ENCODE measurements at regions not wholly inside any gene's neighbourhood (a gene's known extent, or its start where the extent isn't known, plus 50 kb on each side); places are given as distances from the start of the nearest gene placed in this dataset.

DNA sequence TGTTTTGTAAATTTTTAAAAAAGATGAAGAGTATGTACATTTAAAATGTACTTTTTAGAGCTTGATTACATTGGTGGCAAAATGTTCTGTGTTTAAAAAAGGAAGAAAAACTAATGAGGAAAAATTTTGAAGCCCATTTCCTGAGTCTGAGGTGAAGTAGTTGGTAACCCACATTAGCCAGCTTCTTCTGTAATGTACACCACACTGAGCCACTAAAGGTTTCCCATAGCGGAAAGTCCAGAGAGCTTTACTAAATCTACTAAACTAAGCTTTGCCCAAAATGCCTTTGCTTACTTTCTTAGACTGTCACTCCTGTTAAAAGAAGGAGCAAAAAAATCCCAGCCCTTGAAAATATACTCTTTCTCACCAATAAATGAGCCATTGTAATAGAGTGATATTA is 804.8 kb upstream of the ZEB2 start:
- no peak for DNase-seq (ENCODE audit: low spot score)

DNA sequence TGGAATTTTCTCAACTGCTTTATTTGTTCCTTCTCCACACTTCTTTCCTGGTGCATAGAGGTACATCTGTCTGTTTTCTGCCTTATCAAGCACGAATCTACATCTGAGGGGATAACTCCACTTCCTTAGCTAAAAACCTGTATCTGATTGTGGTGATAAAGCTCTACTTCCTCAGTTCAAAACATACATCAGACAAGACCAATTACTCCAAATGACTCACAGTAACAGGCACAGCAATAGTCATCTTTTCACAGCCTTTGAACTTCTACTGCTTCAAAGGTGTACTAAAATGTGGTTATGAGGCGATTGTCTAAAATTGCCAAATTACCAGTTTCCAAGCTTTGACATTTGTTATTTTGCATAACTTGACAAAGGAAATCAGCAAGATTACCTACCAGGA is 803.6 kb upstream of the ZEB2 start:
- DNase-seq (ENCODE audit: low spot score) = no peak

DNA sequence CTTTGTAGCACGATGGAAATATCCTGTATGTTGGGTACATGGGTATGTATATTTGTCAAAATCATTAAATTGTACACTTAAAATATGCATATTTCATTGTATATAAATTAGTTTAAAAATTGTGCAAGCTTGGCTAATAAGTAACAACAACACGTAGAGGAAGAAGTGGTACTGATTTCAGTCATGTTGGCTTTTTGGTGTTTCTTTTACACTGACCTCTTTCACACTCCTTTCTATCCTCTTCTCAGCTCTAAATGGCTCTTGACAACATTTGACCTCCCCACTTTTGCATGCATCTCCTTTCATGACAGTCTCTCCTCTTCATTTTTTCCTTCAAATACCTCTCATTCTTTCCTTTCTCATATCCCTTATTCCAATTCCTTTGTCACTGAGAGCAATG is 801.4 kb upstream of the ZEB2 start:
- DNase-seq (ENCODE audit: low spot score) = no peak

DNA sequence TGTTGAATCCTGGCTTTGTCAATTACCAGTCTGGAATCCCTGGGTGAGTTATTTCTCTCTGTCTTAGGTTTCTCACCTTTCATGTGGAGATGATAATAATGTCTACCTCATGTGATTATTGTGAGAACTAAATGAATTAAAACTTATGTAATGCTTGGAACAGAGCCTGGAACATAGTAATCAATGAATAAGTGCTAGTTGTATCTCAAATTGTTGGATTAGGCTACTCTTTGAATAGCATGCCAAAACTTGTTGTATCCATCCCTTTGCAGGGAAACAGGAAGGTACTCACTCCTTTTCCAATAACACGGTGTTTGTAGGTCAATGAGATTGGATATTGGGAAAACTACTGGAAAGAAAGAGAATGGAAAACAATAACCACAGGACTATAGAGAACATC is 796.6 kb upstream of the ZEB2 start:
- DNase-seq (ENCODE audit: low spot score) = no peak

DNA sequence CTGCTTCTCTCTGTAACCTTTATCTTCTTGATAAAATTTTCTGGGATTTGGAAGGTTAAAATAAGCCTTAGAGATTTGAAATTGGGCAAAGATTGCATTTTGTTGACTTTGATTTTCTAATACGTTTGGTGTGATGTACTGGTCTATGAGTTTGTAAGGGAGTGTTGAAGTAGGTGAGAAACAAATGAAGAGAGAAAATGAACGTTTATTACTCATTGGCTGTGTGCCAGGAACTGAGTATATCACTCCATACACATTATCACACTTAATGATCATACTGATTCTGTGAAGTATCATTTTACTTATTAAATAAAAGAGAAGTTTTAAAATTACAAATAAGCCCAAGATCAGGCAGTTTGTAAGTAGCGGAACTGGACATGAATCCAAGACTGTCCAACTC is 795.1 kb upstream of the ZEB2 start:
- DNase-seq (ENCODE audit: low spot score) = no peak

DNA sequence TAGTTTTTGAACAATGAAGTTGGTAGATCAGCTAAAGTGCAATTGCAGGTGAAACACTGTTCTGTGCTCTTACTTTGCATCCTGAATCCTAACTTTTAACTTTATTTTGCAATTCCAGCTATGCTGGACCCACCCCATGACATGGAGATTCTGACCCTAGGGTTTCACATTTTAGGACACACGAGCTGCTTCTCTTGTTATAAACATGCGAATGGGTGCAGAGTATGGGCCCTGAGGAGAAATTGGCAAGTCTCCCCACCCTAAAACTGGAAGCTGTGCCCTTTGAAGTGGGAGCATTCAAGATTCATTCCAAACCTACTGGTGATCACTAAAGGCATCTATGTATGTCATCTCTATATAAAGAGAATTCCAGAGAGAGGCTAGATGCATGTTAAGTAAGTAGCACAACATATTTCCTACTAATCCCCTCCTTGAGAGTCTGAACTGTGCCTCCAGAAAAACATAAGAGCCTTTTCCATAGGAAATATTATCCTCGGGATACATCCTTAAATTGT is 794.3 kb upstream of the ZEB2 start:
- no peak for DNase-seq (ENCODE audit: low spot score)

DNA sequence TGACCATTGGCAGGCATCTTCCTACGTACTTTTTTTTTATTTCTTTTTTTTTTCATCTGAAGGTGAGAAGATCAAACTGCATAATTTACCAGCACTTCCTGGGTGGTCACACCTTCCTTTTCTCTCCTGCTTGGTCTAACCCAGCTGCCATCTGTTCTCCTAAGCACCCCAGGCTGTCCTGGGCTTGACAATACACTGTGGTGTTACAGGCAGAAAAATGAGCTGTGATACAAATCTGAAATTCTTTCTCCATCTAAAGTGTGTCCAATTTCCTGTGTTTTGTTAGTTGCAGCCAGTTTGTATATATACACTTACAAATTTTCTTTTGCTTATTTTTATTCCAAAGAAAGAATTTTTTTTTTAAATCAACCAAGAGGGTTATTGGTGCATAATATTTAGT is 786.0 kb upstream of the ZEB2 start:
- no peak for DNase-seq (ENCODE audit: low spot score)

DNA sequence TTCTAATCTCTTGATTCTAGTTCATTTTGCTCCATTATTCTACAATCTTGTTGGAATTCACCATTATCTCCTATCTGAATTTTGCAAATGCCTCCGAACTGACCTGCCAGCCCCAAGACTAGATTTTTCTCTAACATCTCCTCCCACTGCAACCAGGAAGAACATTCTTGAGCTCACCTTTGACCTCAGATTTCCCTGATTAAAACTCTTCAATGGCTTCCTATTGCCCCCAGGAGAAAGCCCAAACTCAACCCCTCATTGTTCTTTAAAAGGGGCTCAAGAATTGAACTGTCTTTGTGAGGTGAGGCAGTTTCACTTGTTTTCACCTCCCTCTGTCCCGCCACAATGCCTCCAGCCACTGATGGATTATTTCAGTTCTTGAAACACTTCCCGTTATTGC is 784.6 kb upstream of the ZEB2 start:
- DNase-seq (ENCODE audit: low spot score) = no peak

DNA sequence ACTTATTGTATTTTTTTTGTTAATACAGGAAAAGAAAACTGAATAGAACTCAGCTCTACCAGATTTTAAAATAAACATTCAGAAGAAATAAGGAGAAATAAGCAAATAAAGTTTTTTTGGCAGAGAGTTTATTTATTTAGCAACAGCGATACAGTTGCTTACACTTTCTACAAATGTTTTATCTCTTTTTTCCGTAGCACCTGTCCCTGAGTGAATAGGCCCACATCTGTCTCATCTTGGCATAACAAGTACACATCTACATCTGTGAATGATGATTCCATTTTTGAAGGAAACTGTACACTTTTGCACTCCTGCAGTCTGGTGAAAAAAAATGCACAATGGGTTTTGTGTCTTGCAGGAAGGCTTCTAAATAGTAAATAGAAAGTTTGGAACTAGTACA is 783.6 kb upstream of the ZEB2 start:
- DNase-seq (ENCODE audit: low spot score) = no peak

DNA sequence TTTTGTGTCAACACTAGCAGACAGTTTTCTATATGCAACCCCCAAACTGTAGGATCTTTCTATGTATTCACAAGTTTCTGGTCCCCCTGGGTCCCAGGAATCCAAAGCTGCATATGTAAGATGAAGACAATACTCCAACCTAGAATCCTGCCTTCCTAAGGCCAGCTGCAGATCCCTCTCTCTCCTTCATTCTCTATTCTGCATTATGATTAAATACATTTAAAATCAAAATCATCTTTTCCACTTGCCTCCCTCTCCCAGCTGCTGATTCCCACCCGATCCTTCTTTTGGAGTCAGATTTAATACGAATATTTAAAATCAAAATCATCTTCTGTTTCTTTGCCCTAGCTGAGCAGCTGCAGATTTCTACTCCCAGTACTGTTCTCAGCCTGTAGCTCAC is 783.0 kb upstream of the ZEB2 start:
- no peak for DNase-seq (ENCODE audit: low spot score)

DNA sequence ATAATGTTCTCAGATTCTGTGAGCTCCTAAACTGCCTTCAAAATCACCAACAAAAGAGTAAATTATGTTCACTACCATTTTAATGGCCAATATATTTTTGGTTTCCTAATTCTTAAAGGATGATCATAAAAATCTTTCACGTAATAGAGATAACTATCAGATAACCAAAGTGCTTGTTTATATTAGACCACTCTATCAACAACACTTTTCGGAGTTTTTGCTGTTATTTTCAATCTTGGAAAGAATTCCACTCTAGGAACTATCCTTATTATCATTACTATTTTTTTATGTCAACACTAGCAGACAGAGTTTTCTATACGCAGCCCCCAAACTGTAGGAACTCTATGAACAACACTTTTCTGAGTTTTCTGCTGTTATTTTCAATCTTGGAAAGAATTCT is 782.5 kb upstream of the ZEB2 start:
- DNase-seq (ENCODE audit: low spot score) = no peak

DNA sequence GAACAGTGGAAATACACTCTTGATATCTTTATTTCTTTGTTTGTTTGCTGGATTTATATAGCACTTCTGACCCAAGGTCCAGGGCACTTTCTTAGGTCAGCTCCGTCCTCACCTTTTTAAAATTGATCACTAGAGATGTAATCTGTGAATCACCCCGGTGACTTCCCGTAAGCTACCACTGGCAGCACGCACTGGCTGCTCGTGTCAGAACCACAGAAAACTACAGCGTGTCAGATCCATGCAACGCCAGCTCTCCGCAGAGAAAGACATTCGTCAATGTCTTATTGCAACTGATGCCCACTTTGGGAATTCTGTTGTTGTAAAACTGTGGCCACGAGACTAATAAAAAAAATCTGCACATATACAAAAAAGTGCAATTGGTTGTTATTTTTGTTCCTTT is 779.4 kb upstream of the ZEB2 start:
- DNase-seq (ENCODE audit: low spot score) = no peak

DNA sequence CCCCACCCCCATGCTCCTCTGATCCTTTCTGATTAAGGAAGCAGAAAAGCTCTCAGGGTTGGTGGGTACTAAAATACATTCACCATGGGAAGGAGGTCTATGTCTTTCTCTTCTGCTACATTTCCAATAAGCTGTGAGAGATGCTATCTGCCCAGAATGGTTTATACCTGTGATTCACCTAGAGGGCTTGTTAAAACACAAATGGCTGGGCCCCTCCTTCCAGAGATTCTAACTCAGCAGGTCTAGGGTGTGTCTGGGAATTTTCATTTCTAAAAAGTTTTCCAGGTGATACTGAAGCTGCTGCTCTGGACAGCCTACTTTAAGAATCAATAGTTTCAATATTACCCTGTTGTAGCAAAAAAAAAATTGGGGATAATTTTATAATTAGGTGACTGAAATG is 772.2 kb upstream of the ZEB2 start:
- no peak for DNase-seq (ENCODE audit: low spot score)

DNA sequence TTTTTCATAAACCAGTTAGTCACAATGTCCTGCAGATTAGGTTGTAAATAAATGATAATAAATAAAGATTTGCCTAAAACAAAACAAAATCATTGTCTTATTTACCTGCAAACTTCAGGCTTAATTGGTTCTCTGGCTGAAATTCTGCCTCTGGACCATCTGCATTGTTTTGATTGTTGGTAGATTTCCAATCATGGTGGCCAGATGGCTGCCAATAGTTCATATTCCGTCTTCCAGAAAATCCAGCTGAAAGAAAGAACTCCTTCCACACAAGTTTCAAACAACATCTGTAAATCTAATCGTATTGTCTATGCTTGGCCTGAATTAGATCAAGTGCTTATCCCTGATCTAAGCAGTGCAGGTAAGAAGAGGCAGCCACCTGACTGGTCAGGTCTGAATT is 771.1 kb upstream of the ZEB2 start:
- no peak for DNase-seq (ENCODE audit: low spot score)

DNA sequence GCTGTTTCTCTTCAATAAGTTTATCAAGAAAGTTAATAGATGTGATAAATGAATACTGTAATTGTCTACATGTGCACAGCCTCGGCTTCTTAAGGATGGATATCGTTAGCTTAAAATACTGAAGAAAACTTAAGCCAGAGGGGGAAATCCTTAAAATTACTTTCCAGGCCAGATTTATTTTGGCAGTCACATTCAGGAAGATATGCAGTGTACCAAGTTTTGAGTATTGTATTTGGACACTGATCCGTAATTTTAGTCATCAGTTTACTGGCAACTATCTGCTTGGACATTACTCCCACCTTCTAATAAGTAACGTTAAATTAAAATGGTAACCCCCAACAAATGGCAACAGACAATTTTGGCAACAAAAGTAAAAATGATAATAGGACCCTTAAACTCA is 770.0 kb upstream of the ZEB2 start:
- DNase-seq (ENCODE audit: low spot score) = no peak

DNA sequence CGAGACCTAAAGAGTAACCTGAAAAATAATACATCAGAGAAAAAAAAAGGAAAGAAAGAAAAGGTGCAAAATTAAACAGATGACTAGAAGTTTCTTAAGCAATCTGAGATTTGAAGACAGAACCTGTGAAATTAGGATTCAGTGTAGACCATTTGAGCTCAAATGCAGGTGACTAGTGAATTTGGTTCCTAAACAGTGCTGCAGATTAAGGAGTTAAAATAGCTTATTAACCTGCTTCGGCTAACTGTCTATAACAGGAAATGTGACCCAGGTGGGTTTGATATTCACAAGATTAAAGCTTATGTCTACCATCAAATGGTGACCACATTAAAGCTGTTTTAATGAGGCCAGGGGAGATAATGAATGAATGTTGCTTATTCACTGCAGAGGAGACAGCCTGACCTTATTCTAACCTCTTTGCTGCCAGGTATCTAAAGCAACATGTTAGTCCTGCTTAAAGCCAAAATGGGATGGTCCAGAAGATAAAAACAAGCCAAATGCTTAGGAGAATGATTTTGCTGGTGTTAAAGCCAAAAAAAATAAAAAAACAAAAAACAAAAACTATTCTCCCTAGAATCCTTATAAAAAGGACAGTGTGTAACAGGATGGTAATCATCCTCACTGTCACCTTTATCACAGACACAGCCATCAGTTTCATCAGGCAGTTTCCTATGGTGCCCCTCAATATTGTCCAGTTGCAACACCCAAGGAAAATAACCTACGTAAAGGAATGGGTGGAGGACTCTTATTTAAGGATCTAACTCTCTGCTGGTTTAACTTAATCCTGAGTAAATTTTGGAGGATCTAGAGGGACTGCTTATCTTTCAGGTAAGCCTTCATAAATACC is 769.0 kb upstream of the ZEB2 start:
- DNase-seq (ENCODE audit: low spot score) = no peak

DNA sequence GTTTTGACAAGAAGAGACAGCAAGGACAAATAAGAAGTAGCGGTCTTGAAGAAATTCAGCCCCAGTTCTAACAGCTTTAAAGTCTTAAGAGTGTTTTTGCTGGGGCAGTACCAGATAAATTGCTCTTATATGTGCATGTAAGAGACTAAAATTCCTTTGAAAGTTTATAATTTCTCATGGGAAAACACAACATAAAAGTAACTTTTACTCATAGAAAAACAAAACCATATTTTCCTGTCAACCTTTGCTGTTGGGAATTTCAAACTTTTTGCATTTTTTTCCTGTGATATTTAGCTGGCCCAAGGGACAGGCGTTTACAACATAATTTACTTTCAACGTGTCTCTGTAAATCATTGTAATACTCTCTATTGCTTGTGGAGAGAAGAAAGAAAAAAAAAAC is 767.8 kb upstream of the ZEB2 start:
- no peak for DNase-seq (ENCODE audit: low spot score)

DNA sequence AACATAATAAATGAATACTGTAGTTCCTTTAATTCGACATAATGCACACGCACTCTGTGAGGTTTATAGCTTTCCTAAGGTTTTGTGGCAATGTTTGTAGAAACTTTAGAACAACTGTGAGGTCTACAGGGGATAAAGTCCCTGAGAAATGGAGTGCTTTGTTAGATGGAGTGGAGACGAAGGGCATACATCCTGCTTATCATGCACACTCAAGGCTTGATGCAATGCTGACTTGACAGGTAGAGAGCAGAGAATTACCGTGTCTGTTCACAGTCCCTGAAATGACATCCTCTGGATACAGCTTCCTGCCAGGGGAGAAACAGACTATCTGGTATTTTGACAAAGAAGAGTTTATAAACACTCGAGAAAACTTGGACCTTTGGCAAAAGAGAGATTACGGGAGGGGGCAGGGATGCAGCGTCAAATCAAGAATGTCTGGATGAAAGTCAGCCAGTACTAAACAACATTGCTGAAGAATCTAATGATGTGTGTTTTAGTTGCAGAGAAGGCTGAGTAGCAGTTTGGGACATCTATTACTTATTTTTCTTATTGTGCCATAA is 766.9 kb upstream of the ZEB2 start:
- DNase-seq (ENCODE audit: low spot score) = no peak

DNA sequence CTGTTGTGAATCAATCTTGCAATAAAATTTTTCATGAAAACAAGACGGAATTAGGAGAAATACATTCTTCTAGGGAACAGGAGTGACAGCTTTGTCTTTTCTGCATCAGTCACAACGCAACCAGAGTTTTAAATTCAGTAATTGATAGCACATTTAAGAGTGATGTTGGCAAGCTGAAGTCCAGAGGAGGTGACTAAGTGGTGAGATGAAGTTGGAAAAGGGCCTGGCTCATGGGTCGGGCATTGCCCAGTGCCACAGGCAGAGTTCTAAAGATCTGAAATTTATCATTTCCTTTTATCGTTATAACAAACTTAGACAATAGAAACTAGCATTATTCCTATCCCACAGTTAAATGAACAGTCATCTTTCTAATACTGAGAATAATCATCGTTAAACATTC is 764.6 kb upstream of the ZEB2 start:
- no peak for DNase-seq (ENCODE audit: low spot score)

DNA sequence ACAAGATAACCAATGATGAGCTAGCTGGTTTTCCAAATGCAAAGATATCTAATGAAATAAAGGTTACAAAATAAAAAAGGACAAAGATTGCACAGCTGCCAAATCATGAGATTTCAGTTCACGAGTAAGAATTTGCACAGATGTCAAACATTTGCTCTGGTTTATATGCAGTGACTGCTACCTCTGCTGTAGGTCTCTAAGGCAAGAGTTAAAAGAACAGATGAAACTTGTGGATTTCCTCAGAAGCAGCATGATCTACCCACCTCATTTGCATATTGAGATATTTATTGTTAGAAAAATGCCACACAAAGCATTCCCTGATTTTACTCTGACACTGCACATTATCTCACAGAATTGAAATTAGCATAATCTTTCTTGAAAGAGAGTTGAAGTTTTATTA is 763.2 kb upstream of the ZEB2 start:
- DNase-seq (ENCODE audit: low spot score) = no peak

DNA sequence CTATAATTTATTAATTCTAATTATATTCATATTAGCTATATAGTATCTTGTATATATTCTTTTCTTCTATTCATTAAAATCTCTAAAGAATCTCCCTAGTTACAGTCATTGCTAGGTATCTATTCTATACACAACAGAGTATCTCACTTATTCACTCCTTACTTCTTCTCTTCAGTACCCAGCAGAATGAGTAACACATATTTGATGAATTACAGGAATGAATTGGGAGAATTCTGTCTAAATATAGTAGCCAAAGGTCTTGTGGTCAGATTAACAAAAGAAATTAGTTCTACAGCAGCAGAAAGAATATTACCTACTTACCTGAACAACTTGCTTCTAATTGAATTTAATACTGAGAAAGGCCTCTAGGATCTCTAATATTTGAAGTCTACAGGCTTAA is 758.0 kb upstream of the ZEB2 start:
- no peak for DNase-seq (ENCODE audit: low spot score)

DNA sequence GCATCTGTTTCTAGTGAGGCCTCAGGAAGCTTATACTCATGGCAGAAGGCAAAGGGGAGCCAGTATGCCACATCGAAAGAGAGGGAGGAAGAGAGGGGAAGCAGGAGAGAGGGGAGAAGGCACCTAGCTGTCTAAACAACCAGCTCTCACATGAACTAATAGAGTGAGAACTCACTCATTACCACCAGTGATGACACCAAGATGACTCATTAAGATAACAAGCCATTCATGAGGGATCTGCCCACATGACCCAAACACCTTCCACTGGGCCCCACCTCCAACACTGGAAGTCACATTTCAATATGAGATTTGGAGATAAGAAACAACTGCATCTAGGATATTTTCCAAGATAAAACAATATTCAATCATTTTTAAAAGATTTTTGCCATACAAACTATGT is 753.9 kb upstream of the ZEB2 start:
- DNase-seq (ENCODE audit: low spot score) = no peak

DNA sequence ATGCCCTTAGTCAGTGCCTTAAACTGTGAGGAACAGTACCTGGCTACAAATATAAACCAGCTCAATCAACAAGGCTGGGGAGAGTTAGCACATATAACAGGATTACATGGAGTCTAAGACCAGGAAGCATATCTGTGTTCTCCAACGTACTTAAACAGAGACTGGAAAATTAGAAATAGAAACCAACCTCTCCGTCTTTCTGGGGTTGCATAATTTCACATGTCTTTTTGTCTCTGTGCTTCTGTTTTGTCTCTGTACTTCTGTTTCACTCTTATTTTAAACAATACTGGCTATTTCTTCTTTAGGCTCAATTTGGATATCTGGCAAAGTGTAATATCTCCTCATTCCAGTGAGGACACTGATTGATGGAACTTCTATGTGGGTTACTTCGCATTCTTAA is 749.0 kb upstream of the ZEB2 start:
- no peak for DNase-seq (ENCODE audit: low spot score)

DNA sequence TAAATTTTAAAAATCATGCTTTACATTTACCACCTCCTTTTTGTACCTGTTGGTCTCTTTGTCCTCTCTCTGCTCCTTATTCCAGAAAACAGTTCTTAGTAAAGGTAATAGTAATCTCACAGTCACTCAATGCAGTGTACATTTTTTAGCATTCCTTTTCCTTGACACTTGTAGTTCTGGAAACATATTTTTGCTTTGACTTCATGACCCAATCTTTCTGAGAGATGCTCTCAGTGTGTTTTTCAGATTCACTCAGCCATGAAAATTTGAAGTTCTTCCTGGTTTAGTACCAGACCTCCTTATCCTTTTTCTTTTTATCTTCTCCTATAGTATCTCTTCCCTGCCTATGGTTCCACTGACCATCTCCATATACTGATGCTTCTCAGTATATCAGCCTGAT is 747.5 kb upstream of the ZEB2 start:
- DNase-seq (ENCODE audit: low spot score) = no peak

Measured in hematopoietic multipotent progenitor cell treated with erythropoietin and hydrocortisone succinate and interleukin-3 and kit ligand, for 15 days (in vitro differentiated cells).